ENCODE measurements at regions not wholly inside any gene's neighbourhood (a gene's known extent, or its start where the extent isn't known, plus 50 kb on each side); places are given as distances from the start of the nearest gene placed in this dataset.

- no peak for DNase-seq
These were observed 674.3 kb upstream of the POU3F3 start for GRCh38 chr2:104179644-104180043.

- no peak for DNase-seq
These were observed 653.3 kb upstream of the POU3F3 start for GRCh38 chr2:104200533-104201168.

GRCh38 chr2:104213758-104214157 lies 640.2 kb upstream of the POU3F3 start:
- no peak for DNase-seq

- no peak for DNase-seq
These were observed 638.4 kb upstream of the POU3F3 start for GRCh38 chr2:104215269-104216161.

GRCh38 chr2:104233591-104233990 lies 620.3 kb upstream of the POU3F3 start:
- DNase-seq, result no peak

- DNase-seq, result no peak
These were observed 617.4 kb upstream of the POU3F3 start for GRCh38 chr2:104236491-104236890.

- DNase-seq, result no peak
These were observed 612.9 kb upstream of the POU3F3 start for GRCh38 chr2:104240984-104241383.

- DNase-seq, result no peak
These were observed 604.3 kb upstream of the POU3F3 start for GRCh38 chr2:104249629-104250028.

GRCh38 chr2:104250635-104251034 lies 603.3 kb upstream of the POU3F3 start:
- no peak for DNase-seq

GRCh38 chr2:104254017-104254416 lies 599.9 kb upstream of the POU3F3 start:
- DNase-seq, result no peak

- no peak for DNase-seq
These were observed 591.2 kb upstream of the POU3F3 start for GRCh38 chr2:104262714-104263113.

- no peak for DNase-seq
These were observed 574.3 kb upstream of the POU3F3 start for GRCh38 chr2:104279646-104280045.

- DNase-seq, result no peak
These were observed 573.7 kb upstream of the POU3F3 start for GRCh38 chr2:104280216-104280615.

- no peak for DNase-seq
These were observed 567.1 kb upstream of the POU3F3 start for GRCh38 chr2:104286841-104287240.

GRCh38 chr2:104289651-104290565 lies 564.0 kb upstream of the POU3F3 start:
- no peak for DNase-seq

GRCh38 chr2:104290566-104290891 lies 563.4 kb upstream of the POU3F3 start:
- no peak for DNase-seq

- no peak for DNase-seq
These were observed 541.2 kb upstream of the POU3F3 start for GRCh38 chr2:104312684-104313083.

- no peak for DNase-seq
These were observed 535.8 kb upstream of the POU3F3 start for GRCh38 chr2:104318001-104318665.

GRCh38 chr2:104321116-104321795 lies 532.7 kb upstream of the POU3F3 start:
- DNase-seq, result no peak

- DNase-seq, result no peak
These were observed 532.0 kb upstream of the POU3F3 start for GRCh38 chr2:104321796-104322349.

GRCh38 chr2:104332731-104333130 lies 521.2 kb upstream of the POU3F3 start:
- no peak for DNase-seq

- DNase-seq, result no peak
These were observed 516.0 kb upstream of the POU3F3 start for GRCh38 chr2:104337869-104338268.

Data from activated CD4-positive, alpha-beta T cell treated with anti-CD3 and anti-CD28 coated beads, Interleukin-10, Interleukin-2, amounts not matched to agents 100 ng/mL and 50 ng/mL, durations not matched to agents 16 hours and 8 hours (primary cell).